A673 (cell line): ENCODE measurements at regions not wholly inside any gene's neighbourhood (a gene's known extent, or its start where the extent isn't known, plus 50 kb on each side); places are given as distances from the start of the nearest gene placed in this dataset.

Experiments
- EZH2 ChIP-seq: fragments of 200-600 bp; sonication (generic); IDR thresholded peaks from 2 replicates; pipeline ENCODE4 v1.6.1; 2017; ENCODE audit warnings: borderline replicate concordance, low read depth, mild to moderate bottlenecking, mixed read lengths, antibody characterized with exemption, low read length; ENCODE audit not compliant: poor library complexity, severe bottlenecking
- TF ChIP-seq, protein P1 (sequence below): fragments of 300-800, 200-600 bp; sonication (generic); conservative IDR thresholded peaks from 2 replicates; pipeline ENCODE4 v1.5.1; 2017; ENCODE audit warnings: low read depth, mild to moderate bottlenecking, antibody characterized with exemption, low read length, moderate library complexity, mixed read lengths

DNA sequence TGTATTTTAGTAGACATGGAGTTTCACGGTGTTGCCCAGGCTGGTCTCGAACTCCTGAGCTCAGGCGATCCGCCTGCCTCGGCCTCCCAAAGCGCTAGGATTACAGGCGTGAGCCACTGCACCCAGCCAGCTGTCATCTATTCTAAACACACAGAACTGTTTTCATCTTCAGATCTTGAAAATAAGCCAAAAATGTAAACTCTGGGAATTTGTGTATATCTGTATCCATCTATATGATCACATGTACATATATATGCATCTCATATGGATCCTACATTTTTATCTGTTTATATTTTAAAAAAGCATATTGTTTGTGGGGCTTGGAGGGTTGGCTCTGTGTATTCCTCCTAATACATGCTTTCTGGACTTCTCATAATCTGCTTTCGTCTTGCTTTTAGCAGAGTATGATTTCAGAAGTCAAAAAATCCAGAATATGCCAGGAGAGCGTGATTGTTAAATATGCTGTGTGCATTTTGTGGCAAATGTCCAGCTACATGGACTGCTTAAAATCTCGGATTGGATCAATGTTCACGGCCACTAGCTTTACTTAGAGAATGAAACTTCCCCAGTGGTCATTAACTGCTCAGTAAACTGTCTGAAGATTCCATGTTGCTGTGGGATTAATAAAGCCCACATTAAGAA, 274.4 kb upstream of the IRX1 start:
- TF ChIP-seq, protein P1, sequence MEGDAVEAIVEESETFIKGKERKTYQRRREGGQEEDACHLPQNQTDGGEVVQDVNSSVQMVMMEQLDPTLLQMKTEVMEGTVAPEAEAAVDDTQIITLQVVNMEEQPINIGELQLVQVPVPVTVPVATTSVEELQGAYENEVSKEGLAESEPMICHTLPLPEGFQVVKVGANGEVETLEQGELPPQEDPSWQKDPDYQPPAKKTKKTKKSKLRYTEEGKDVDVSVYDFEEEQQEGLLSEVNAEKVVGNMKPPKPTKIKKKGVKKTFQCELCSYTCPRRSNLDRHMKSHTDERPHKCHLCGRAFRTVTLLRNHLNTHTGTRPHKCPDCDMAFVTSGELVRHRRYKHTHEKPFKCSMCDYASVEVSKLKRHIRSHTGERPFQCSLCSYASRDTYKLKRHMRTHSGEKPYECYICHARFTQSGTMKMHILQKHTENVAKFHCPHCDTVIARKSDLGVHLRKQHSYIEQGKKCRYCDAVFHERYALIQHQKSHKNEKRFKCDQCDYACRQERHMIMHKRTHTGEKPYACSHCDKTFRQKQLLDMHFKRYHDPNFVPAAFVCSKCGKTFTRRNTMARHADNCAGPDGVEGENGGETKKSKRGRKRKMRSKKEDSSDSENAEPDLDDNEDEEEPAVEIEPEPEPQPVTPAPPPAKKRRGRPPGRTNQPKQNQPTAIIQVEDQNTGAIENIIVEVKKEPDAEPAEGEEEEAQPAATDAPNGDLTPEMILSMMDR = no peak
- TF ChIP-seq EZH2 = no peak
